Adrenal gland (tissue), 5 donors: ENCODE measurements at regions not wholly inside any gene's neighbourhood (a gene's known extent, or its start where the extent isn't known, plus 50 kb on each side); places are given as distances from the start of the nearest gene placed in this dataset.

ENCODE experiments used
- CTCF ChIP-seq, 6 experiments: fragments of 450-650 bp in 4 of 6; fragments of 200-600 bp in 2 of 6; sonication (generic) in 1 of 6; IDR thresholded peaks; 1 replicate in 5 of 6; 2 replicates in 1 of 6; pipeline versions ENCODE4 v1.5.1 to v1.8.0; 2016 to 2021; ENCODE audit warnings: antibody characterized with exemption in 6 of 6, mild to moderate bottlenecking in 2 of 6, moderate library complexity in 1 of 6
- POLR2A ChIP-seq, 2 donors: fragments of 450-650 bp; IDR thresholded peaks; one replicate each; pipeline ENCODE4 v1.6.1; 2017; ENCODE audit warnings: antibody characterized with exemption in 2 of 2, mild to moderate bottlenecking in 2 of 2, moderate library complexity in 1 of 2
- donor health status: DM: no; HTN: no; CAD: no.

DNA sequence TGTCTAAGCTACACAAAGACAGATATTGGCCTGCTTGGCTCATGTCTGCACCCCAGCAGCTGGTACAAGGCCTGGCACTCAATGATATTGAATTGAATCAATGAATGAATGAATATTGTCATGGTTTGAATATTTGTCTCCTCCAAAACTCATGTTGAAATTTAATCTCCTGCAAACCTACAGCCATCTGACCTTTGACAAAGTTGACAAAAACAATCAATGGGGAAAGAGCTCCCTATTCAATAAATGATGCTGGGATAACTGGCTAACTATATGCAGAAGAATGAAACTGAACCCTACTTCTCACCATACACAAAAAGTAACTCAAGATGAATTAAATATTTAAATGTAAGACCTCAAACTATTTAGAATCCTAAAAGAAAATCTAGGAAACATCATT lies 144.7 kb downstream of the CYP26A1 start:
- TF ChIP-seq CTCF (IDR thresholded peaks at IDR 0.05) (no peak), POLR2A (IDR thresholded peaks at IDR 0.05) (no peak)
